ENCODE measurements at regions not wholly inside any gene's neighbourhood (a gene's known extent, or its start where the extent isn't known, plus 50 kb on each side); places are given as distances from the start of the nearest gene placed in this dataset.

DNA sequence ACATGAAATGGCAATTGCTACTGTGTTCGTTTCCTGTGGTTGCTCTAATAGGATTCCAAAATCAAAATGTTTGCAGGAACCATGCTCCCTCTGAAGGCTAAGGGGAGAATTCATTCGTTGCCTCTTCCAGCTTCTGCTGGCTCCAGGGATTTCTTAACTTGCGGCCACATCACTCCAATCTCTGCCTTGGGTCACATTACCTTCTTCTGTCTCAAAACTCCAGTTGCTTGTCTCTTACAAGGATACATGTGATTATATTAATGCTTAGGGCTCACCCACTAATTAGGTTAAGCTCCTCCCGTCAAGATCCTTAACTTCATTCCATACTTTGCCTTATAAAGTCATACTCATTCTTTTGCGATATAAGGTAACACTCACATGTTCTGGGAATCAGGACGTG lies 208.4 kb downstream of the RBM46 start:
- no peak for TF ChIP-seq POLR2A (IDR thresholded peaks at IDR 0.05)
- TF ChIP-seq, protein P1, sequence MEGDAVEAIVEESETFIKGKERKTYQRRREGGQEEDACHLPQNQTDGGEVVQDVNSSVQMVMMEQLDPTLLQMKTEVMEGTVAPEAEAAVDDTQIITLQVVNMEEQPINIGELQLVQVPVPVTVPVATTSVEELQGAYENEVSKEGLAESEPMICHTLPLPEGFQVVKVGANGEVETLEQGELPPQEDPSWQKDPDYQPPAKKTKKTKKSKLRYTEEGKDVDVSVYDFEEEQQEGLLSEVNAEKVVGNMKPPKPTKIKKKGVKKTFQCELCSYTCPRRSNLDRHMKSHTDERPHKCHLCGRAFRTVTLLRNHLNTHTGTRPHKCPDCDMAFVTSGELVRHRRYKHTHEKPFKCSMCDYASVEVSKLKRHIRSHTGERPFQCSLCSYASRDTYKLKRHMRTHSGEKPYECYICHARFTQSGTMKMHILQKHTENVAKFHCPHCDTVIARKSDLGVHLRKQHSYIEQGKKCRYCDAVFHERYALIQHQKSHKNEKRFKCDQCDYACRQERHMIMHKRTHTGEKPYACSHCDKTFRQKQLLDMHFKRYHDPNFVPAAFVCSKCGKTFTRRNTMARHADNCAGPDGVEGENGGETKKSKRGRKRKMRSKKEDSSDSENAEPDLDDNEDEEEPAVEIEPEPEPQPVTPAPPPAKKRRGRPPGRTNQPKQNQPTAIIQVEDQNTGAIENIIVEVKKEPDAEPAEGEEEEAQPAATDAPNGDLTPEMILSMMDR (IDR thresholded peaks at IDR 0.05) = no peak

Data from esophagus squamous epithelium (tissue), 4 donors.